Gastrocnemius medialis (tissue), 4 donors: ENCODE measurements at regions not wholly inside any gene's neighbourhood (a gene's known extent, or its start where the extent isn't known, plus 50 kb on each side); places are given as distances from the start of the nearest gene placed in this dataset.
A peak's percentile ranks its signal among the peaks of the same experiment; 100 is the strongest.

Source experiments
- ATAC-seq, 2 donors: fragments of 150-250 bp; one replicate each; pipeline ENCODE4 v1.9.1; 2016
- DNase-seq, 2 donors: peaks; one replicate each; pipeline ENCODE4 v3.0.0-alpha.2; 2019
- H3K27ac ChIP-seq, 4 donors: fragments of 200-600 bp; sonication (generic); 1 replicate in 1 of 4; 2 replicates in 3 of 4; pipeline ENCODE4 v1.5.1; 2016 to 2018; ENCODE audit warnings: mild to moderate bottlenecking in 2 of 4, moderate library complexity in 1 of 4
- H3K27me3 ChIP-seq, 3 donors: fragments of 200-600 bp; sonication (generic) in 2 of 3; 1 replicate in 1 of 3; 2 replicates in 2 of 3; pipeline versions ENCODE4 v1.5.1 to v1.6.0; 2016 to 2019; ENCODE audit warnings: mild to moderate bottlenecking in 1 of 3, moderate library complexity in 1 of 3
- H3K36me3 ChIP-seq, 2 donors: fragments of 200-600 bp; sonication (generic) in 1 of 2; one replicate each; pipeline ENCODE4 v1.5.1; 2017 to 2018
- H3K4me1 ChIP-seq, 2 donors: fragments of 200-600 bp; sonication (generic) in 1 of 2; one replicate each; pipeline ENCODE4 v1.5.1; 2016 to 2017; ENCODE audit warnings: mild to moderate bottlenecking in 2 of 2
- H3K4me3 ChIP-seq, 4 donors: fragments of 200-600 bp; sonication (generic) in 3 of 4; 1 replicate in 1 of 4; 2 replicates in 3 of 4; pipeline ENCODE4 v1.5.1; 2016 to 2019; ENCODE audit warnings: mild to moderate bottlenecking in 2 of 4
- H3K9me3 ChIP-seq, 3 donors: fragments of 200-600 bp; sonication (generic) in 2 of 3; 1 replicate in 1 of 3; 2 replicates in 2 of 3; pipeline ENCODE4 v1.5.1; 2016 to 2019
- POLR2A ChIP-seq, 2 donors: fragments of 450-650 bp; IDR thresholded peaks; one replicate each; pipeline ENCODE4 v1.6.1; 2017; ENCODE audit warnings: antibody characterized with exemption in 2 of 2, mild to moderate bottlenecking in 2 of 2, moderate library complexity in 2 of 2
- in situ Hi-C, 4 donors: fragments of 200-750 bp; cut with MboI; loops; one replicate each; pipeline versions ENCODE4 v1.15.0 to v1.8.0; 2017; ENCODE audit warnings: low sequenced_read_pairs in 4 of 4
- intact Hi-C: fragments of 100-400 bp; cut with DNase I; formaldehyde crosslinking; loops from one replicate; pipeline ENCODE4 v1.15.1; 2023; ENCODE audit warnings: low total_unique reads
- TF ChIP-seq, protein P1 (sequence below), 5 experiments: fragments of 450-650 bp in 3 of 5; fragments of 200-600 bp in 2 of 5; sonication (generic) in 2 of 5; IDR thresholded peaks in 4 of 5; conservative IDR thresholded peaks in 1 of 5; 1 replicate in 4 of 5; 2 replicates in 1 of 5; pipeline ENCODE4 v1.5.1; 2016 to 2019; ENCODE audit warnings: antibody characterized with exemption in 5 of 5, mild to moderate bottlenecking in 3 of 5, moderate library complexity in 3 of 5

DNA sequence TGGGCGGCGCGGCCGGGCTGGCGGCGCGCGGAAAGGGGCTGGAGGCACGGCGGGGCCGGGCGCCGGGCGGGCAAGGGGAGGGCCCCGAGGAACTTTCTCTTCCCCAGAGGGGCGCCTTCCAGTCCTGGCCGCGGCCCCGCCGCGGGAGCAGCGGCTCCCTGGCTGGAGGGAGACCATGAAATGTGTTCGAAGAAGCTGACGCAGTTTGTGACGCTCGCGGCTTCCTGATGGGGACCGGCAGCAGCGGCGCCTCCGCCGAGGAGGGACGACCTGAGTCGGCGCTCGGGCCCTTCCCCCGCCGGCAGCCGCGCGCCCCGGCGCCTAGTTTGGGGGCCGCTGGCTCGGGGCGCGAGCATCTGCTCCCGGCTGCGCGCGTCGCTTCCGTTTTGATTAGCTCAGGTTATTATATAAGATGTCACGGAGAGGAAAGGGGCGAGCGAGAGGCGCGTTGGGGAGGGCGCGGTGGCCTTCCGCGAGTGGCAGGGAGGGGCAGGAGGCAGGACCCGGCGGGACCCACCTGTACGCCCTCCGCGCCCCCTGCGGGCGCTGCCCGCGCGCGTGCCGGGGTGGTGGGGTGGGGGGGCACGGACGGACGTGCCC, 57.1 kb upstream of the PCGF5 start:
- peaks cover 3 to 13% of the 10 kb centered on the region in 2 donors for H3K4me1 ChIP-seq
- peak overlapping the region; percentile 85 to 98 (median 96) for H3K27ac ChIP-seq
- ATAC-seq = peak; percentile 39 to 48
- peak; percentile 14 to 46 for DNase-seq
- in situ Hi-C loops (loop anchor here in 3 of 4 donors (10.0 kb wide), 1 partner anchor 51 kb away; no protein-coding TSS in a partner anchor), intact Hi-C loops (loop anchor here (1.0 to 2.0 kb wide), 2 partner anchors 180 to 245 kb away; no protein-coding TSS in a partner anchor)
- H3K9me3 ChIP-seq = no peaks in the 10 kb centered on the region
- TF ChIP-seq, protein P1, sequence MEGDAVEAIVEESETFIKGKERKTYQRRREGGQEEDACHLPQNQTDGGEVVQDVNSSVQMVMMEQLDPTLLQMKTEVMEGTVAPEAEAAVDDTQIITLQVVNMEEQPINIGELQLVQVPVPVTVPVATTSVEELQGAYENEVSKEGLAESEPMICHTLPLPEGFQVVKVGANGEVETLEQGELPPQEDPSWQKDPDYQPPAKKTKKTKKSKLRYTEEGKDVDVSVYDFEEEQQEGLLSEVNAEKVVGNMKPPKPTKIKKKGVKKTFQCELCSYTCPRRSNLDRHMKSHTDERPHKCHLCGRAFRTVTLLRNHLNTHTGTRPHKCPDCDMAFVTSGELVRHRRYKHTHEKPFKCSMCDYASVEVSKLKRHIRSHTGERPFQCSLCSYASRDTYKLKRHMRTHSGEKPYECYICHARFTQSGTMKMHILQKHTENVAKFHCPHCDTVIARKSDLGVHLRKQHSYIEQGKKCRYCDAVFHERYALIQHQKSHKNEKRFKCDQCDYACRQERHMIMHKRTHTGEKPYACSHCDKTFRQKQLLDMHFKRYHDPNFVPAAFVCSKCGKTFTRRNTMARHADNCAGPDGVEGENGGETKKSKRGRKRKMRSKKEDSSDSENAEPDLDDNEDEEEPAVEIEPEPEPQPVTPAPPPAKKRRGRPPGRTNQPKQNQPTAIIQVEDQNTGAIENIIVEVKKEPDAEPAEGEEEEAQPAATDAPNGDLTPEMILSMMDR (IDR thresholded peaks at IDR 0.05 in 4 of 5, conservative IDR thresholded peaks at IDR 0.05 in 1 of 5) = peak in 3 of 5 experiments; percentile 6 to 18 (median 14)
- TF ChIP-seq POLR2A (IDR thresholded peaks at IDR 0.05) = peak; percentile 46 to 55
- no peaks in the 10 kb centered on the region for H3K27me3 ChIP-seq
- H3K36me3 ChIP-seq = no peaks in the 10 kb centered on the region
- H3K4me3 ChIP-seq = peak overlapping the region; percentile 60 to 87 (median 78)

DNA sequence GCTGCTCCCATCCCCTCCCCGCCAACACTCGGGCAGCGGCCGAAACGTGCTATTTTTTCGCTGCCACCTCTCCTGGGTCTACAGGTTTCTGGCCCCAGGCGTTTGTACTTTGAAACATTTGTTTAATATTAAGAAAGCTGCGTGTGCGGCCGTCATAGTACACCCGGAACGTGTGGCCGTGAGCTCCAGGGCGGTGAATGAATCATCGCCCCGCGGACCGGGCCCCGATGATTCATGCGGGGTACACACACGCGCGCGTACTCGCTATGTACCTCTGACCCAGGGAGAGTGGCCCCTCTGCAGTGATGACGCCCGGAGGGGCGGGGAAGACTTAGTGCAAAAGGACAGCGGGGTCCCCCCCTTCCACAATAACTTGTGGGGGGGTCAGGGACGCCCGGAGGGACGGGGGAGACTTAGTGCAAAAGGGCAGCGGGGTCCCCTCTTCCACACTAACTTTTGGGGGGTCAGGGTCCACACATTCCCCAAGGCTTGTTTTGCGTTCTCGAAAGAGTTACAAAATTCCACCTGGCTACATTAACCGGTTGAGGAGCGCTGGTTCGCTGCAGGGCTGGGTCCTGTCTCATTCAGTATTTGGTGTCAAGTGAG, 56.5 kb upstream of the PCGF5 start:
- TF ChIP-seq, protein P1 (IDR thresholded peaks at IDR 0.05 in 4 of 5, conservative IDR thresholded peaks at IDR 0.05 in 1 of 5) = no peak
- peak; percentile 53 to 54 for TF ChIP-seq POLR2A (IDR thresholded peaks at IDR 0.05)
- intact Hi-C loops = loop anchor here (1.0 to 2.0 kb wide), 4 partner anchors 27 to 245 kb away; partner anchors contain the start of gene PCGF5
- in situ Hi-C loops = loop anchor here in 3 of 4 donors (10.0 kb wide), 1 partner anchor 51 kb away; no protein-coding TSS in a partner anchor

DNA sequence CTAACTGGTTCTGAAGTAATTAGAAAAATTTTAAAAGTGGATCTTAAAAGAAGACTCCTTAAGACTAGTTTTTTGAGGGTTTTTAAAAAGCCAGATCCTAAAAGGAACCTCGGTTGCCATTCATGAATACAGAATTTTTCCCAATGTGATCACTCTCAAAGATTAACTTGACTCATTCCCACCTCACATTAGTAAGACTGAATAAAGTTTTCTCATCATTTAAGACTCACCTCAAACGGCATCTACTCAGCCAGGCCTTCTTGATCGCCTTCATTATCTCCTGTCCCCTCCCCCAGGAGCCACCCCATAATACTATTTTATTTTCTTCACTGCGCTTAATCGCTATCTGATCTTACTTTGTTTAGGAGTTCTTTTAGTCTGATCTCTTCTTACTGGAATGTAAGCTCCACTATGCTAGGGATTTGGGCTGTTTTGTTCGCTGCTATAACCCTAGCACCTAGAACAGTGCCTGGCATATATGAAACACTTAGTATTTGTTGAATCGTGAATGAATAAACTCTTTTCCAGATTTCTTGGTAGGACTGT, 55.9 kb upstream of the PCGF5 start:
- TF ChIP-seq POLR2A (IDR thresholded peaks at IDR 0.05) = no peak
- TF ChIP-seq, protein P1 (IDR thresholded peaks at IDR 0.05 in 4 of 5, conservative IDR thresholded peaks at IDR 0.05 in 1 of 5) = no peak

More for the DNA sequence above, 56.5 kb upstream of the PCGF5 start:
- Histone ChIP-seq H3K9me3 (no peaks in the 10 kb centered on the region), H3K27ac (peak overlapping the region; percentile 85 to 98 (median 96)), H3K27me3 (no peaks in the 10 kb centered on the region), H3K4me1 (peaks cover 3 to 13% of the 10 kb centered on the region in 2 donors), H3K4me3 (peak overlapping the region; percentile 60 to 87 (median 78)), H3K36me3 (no peaks in the 10 kb centered on the region)
- ATAC-seq (peak; percentile 46 to 53), DNase-seq (peak; percentile 47 to 65)

DNA sequence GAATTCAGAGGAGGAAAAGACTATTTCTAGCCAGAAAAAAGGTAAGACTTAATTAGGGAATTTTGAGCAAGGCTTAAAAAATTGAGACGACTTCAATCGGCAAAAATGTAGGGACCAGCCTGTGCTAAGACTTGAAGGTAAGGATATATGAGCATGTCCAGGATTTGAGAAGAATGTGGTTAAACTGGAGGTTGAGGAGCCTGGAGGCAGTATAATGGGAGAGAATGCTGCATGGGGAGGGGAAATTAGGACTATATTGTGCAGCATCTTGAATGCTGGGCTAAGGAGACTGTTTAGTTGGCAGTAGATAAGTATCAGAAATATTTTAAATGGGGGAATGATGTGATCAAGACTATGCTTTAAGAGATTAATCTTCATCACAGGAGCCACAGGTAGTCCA, 53.1 kb upstream of the PCGF5 start:
- DNase-seq = no peak
- Histone ChIP-seq H3K9me3 (no peaks in the 10 kb centered on the region), H3K4me1 (peaks cover 0 to 18% of the 10 kb centered on the region in 2 donors), H3K27me3 (no peaks in the 10 kb centered on the region), H3K36me3 (no peaks in the 10 kb centered on the region), H3K27ac (no peak overlapping the region), H3K4me3 (no peak overlapping the region)
- TF ChIP-seq POLR2A (IDR thresholded peaks at IDR 0.05) = no peak
- TF ChIP-seq, protein P1 (IDR thresholded peaks at IDR 0.05 in 4 of 5, conservative IDR thresholded peaks at IDR 0.05 in 1 of 5) = no peak
- in situ Hi-C loops = loop anchor here in 3 of 4 donors (10.0 kb wide), 1 partner anchor 47 kb away; no protein-coding TSS in a partner anchor
- ATAC-seq = no peak
- intact Hi-C loops = no loop called here

More for the DNA sequence above, 55.9 kb upstream of the PCGF5 start:
- Histone ChIP-seq H3K4me3 (peak overlapping the region in 3 of 4 donors; percentile 60 to 83 (median 73)), H3K9me3 (no peaks in the 10 kb centered on the region), H3K27me3 (no peaks in the 10 kb centered on the region), H3K27ac (peak overlapping the region; percentile 85 to 98 (median 96)), H3K4me1 (peaks cover 3 to 13% of the 10 kb centered on the region in 2 donors), H3K36me3 (no peaks in the 10 kb centered on the region)
- no peak for DNase-seq
- intact Hi-C loops = loop anchor here (1.0 to 2.0 kb wide), 2 partner anchors 26 to 56 kb away; partner anchors contain the start of gene PCGF5
- no peak for ATAC-seq
- in situ Hi-C loops = loop anchor here in 3 of 4 donors (10.0 kb wide), 1 partner anchor 50 kb away; no protein-coding TSS in a partner anchor
